Motor neuron (in vitro differentiated cells): ENCODE measurements at regions not wholly inside any gene's neighbourhood (a gene's known extent, or its start where the extent isn't known, plus 50 kb on each side); places are given as distances from the start of the nearest gene placed in this dataset.

Source experiments
- ATAC-seq, 8 experiments: fragments of 200-7000 bp; cut with Tn5 transposase; replicated peaks in 6 of 8; 2 replicates each; pipeline ENCODE4 v1.8.0; 2021; ENCODE audit warnings: mild to moderate bottlenecking in 8 of 8, moderate library complexity in 8 of 8
- H3K27ac ChIP-seq, 2 donors: fragments of 250-450 bp; sonication (Bioruptor Pico); 2 replicates each; pipeline ENCODE4 v1.9.0; 2021; ENCODE audit warnings: antibody characterized with exemption in 2 of 2, mild to moderate bottlenecking in 2 of 2, moderate library complexity in 1 of 2
- H3K4me1 ChIP-seq, 2 donors: fragments of 250-450 bp; sonication (Bioruptor Pico); replicated peaks in 1 of 2; 2 replicates each; pipeline ENCODE4 v1.6.1; 2021; ENCODE audit warnings: antibody characterized with exemption in 2 of 2, mild to moderate bottlenecking in 2 of 2, moderate library complexity in 1 of 2
- H3K4me3 ChIP-seq, 5 donors: fragments of 250-450 bp; sonication (Bioruptor Pico); 2 replicates each; pipeline ENCODE4 v1.9.0; 2021; ENCODE audit warnings: antibody characterized with exemption in 5 of 5, mild to moderate bottlenecking in 5 of 5, moderate library complexity in 4 of 5
- whole genome bisulfite sequencing, 10 experiments: fragments of 450-650 bp; shearing (Covaris generic); methylation state at CpG; one replicate each; pipeline ENCODE4 v1.0.0; 2022; 5-methylcytosine and 5-hydroxymethylcytosine counted together
- in situ Hi-C, 9 experiments: fragments of 400-800 bp; cut with MboI; loops; one replicate each; pipeline ENCODE4 v1.15.0; 2021; ENCODE audit warnings: low sequenced_read_pairs in 9 of 9, low pct_unique_long_range_greater_than_20kb in 2 of 9; ENCODE audit not compliant: unreplicated experiment in 9 of 9

- Histone ChIP-seq H3K4me1 (no peaks in the 10 kb centered on the region), H3K27ac (no peak overlapping the region), H3K4me3 (no peak overlapping the region)
- ATAC-seq: peak in 2 of 8 experiments; percentile 14 to 36
- WGBS, 10 experiments: 40 to 80% (median 80%) methylated on average over 1 to 2 of the region's 18 CpGs; no CpG with 5 or more reads in 7 of the 10 experiments
- in situ Hi-C loops: no loop called here
These were observed 106.1 kb downstream of the CEBPB start for GRCh38 chr20:50296450-50297375.

- in situ Hi-C loops: no loop called here
- 33 to 100% (median 61%) methylated on average over 1 to 10 of the region's 14 CpGs; no CpG with 5 or more reads in 2 of the 10 experiments for WGBS, 10 experiments
These were observed 107.1 kb downstream of the CEBPB start for GRCh38 chr20:50297498-50298376.

GRCh38 chr20:50298554-50299324 lies 108.1 kb downstream of the CEBPB start:
- Histone ChIP-seq H3K27ac (no peak overlapping the region), H3K4me3 (no peak overlapping the region), H3K4me1 (no peaks in the 10 kb centered on the region)
- ATAC-seq: peak in 2 of 8 experiments; percentile 26 to 33
- 0 to 97% (median 72%) methylated on average over 1 to 14 of the region's 20 CpGs for WGBS, 10 experiments
- in situ Hi-C loops: no loop called here

More at GRCh38 chr20:50297498-50298376, 107.1 kb downstream of the CEBPB start:
- peak in 4 of 8 experiments; percentile 14 to 60 (median 48) for ATAC-seq
- Histone ChIP-seq H3K4me3 (no peak overlapping the region), H3K27ac (no peak overlapping the region), H3K4me1 (no peaks in the 10 kb centered on the region)

GRCh38 chr20:50299325-50299629 lies 108.6 kb downstream of the CEBPB start:
- no peak for ATAC-seq

GRCh38 chr20:50301165-50301564 lies 110.5 kb downstream of the CEBPB start:
- in situ Hi-C loops: no loop called here
- H3K4me3 ChIP-seq: no peak overlapping the region
- H3K4me1 ChIP-seq: peaks cover 1 to 14% of the 10 kb centered on the region in 2 donors
- 62 to 100% (median 76%) methylated on average over 1 to 3 of the region's 3 CpGs for WGBS, 10 experiments
- ATAC-seq: no peak
- no peak overlapping the region for H3K27ac ChIP-seq

More at GRCh38 chr20:50299325-50299629, 108.6 kb downstream of the CEBPB start:
- Histone ChIP-seq H3K4me3 (no peak overlapping the region), H3K27ac (no peak overlapping the region), H3K4me1 (peaks cover 0 to 5% of the 10 kb centered on the region in 2 donors)
- 86 to 100% (median 100%) methylated on average over 1 to 6 of the region's 6 CpGs; no CpG with 5 or more reads in 3 of the 10 experiments for WGBS, 10 experiments
- in situ Hi-C loops: no loop called here

GRCh38 chr20:50301712-50302111 lies 111.1 kb downstream of the CEBPB start:
- Histone ChIP-seq H3K4me3 (no peak overlapping the region), H3K27ac (no peak overlapping the region), H3K4me1 (peaks cover 3 to 20% of the 10 kb centered on the region in 2 donors)
- no peak for ATAC-seq
- in situ Hi-C loops: no loop called here

- Histone ChIP-seq H3K27ac (no peak overlapping the region), H3K4me1 (peaks cover 3 to 21% of the 10 kb centered on the region in 2 donors), H3K4me3 (no peak overlapping the region)
- in situ Hi-C loops: no loop called here
- ATAC-seq: no peak
- WGBS, 10 experiments: 60 to 100% (median 100%) methylated on average over 1 to 4 of the region's 10 CpGs; no CpG with 5 or more reads in 2 of the 10 experiments
These were observed 111.9 kb downstream of the CEBPB start for GRCh38 chr20:50302341-50303057.

- no peak overlapping the region for H3K27ac ChIP-seq
- 0 to 100% (median 85%) methylated on average over 1 to 8 of the region's 11 CpGs; no CpG with 5 or more reads in 2 of the 10 experiments for whole genome bisulfite sequencing, 10 experiments
- in situ Hi-C loops: no loop called here
- peak in 4 of 8 experiments; percentile 22 to 64 (median 30) for ATAC-seq
- peaks cover 3 to 24% of the 10 kb centered on the region in 2 donors for H3K4me1 ChIP-seq
- no peak overlapping the region for H3K4me3 ChIP-seq
These were observed 113.2 kb downstream of the CEBPB start for GRCh38 chr20:50303573-50304500.

- peak in 3 of 8 experiments; percentile 18 to 52 (median 52) for ATAC-seq
- WGBS, 10 experiments: 8 to 71% (median 67%) methylated on average over 1 to 4 of the region's 10 CpGs; no CpG with 5 or more reads in 7 of the 10 experiments
- Histone ChIP-seq H3K27ac (no peak overlapping the region), H3K4me3 (no peak overlapping the region), H3K4me1 (peaks cover 3 to 31% of the 10 kb centered on the region in 2 donors)
- in situ Hi-C loops: no loop called here
These were observed 113.8 kb downstream of the CEBPB start for GRCh38 chr20:50304501-50304856.

- 0 to 100% (median 92%) methylated on average over 2 to 7 of the region's 14 CpGs; no CpG with 5 or more reads in 4 of the 10 experiments for WGBS, 10 experiments
- H3K4me1 ChIP-seq: peaks cover 3 to 34% of the 10 kb centered on the region in 2 donors
- H3K4me3 ChIP-seq: no peak overlapping the region
- in situ Hi-C loops: no loop called here
- H3K27ac ChIP-seq: no peak overlapping the region
- ATAC-seq: peak in 2 of 8 experiments; percentile 39 to 45
These were observed 114.4 kb downstream of the CEBPB start for GRCh38 chr20:50304923-50305635.
